B cell (primary cell): ENCODE measurements at regions not wholly inside any gene's neighbourhood (a gene's known extent, or its start where the extent isn't known, plus 50 kb on each side); places are given as distances from the start of the nearest gene placed in this dataset.

Experiments
- ATAC-seq: fragments of 200-7000 bp; cut with Tn5 transposase; one replicate; pipeline ENCODE4 v1.10.0; 2021; ENCODE audit warnings: low read depth, mild to moderate bottlenecking, moderate number of reproducible peaks, moderate library complexity
- CTCF ChIA-PET: fragments of 350-600 bp; sonication (Branson Sonifier 250); formaldehyde crosslinking; loops from one replicate; lab custom pipeline; 2021; ENCODE audit warnings: antibody characterized with exemption, inconsistent platforms; lab: Charles Lee
- POLR2A ChIA-PET: fragments of 350-600 bp; sonication (Branson Sonifier 250); formaldehyde crosslinking; loops from one replicate; lab custom pipeline; 2021; ENCODE audit warnings: antibody characterized with exemption; lab: Charles Lee
- DNase-seq: peaks from one replicate; pipeline ENCODE4 v3.0.0; 2013
- H2AFZ ChIP-seq: 2 replicates; pipeline ENCODE4 v1.6.1; 2012; ENCODE audit warnings: mild to moderate bottlenecking, low read depth, low read length; ENCODE audit not compliant: insufficient read depth, poor library complexity, severe bottlenecking
- H3K27ac ChIP-seq, 2 donors: 1 replicate in 1 of 2; 2 replicates in 1 of 2; pipeline ENCODE4 v1.5.1; 2012 to 2013; ENCODE audit warnings: low read length in 2 of 2, mild to moderate bottlenecking in 2 of 2, moderate library complexity in 1 of 2
- H3K27me3 ChIP-seq, 4 experiments: fragments of 200-600 bp in 1 of 4; sonication (generic) in 1 of 4; replicated peaks in 1 of 4; 1 replicate in 2 of 4; 2 replicates in 2 of 4; pipeline versions ENCODE4 v1.6.1 to v1.7.0; 2013 to 2016; ENCODE audit warnings: low read length in 3 of 4, mild to moderate bottlenecking in 2 of 4, mixed read lengths in 1 of 4, moderate library complexity in 1 of 4; ENCODE audit not compliant: insufficient read depth in 4 of 4, control insufficient read depth in 3 of 4; ENCODE audit errors: control extremely low read depth in 1 of 4
- H3K36me3 ChIP-seq, 2 experiments: replicated peaks in 1 of 2; 1 replicate in 1 of 2; 2 replicates in 1 of 2; pipeline versions ENCODE4 v1.6.1 to v1.7.1; 2013; ENCODE audit warnings: low read length in 1 of 2; ENCODE audit not compliant: insufficient read depth in 2 of 2, control insufficient read depth in 1 of 2; ENCODE audit errors: control extremely low read depth in 1 of 2, extremely low read depth in 1 of 2
- H3K4me1 ChIP-seq, 2 donors: fragments of 200-600 bp in 1 of 2; sonication (generic) in 1 of 2; 1 replicate in 1 of 2; 2 replicates in 1 of 2; pipeline versions ENCODE4 v1.5.1 to v1.6.1; 2013 to 2017; ENCODE audit warnings: low read length in 2 of 2; ENCODE audit not compliant: control insufficient read depth in 2 of 2, insufficient read depth in 2 of 2
- H3K4me2 ChIP-seq: replicated peaks from 2 replicates; pipeline ENCODE3; 2012; ENCODE audit warnings: mild to moderate bottlenecking, low read depth, low read length; ENCODE audit not compliant: poor library complexity, severe bottlenecking
- H3K4me3 ChIP-seq, 5 experiments: fragments of 200-600 bp in 1 of 5; sonication (generic) in 1 of 5; 1 replicate in 3 of 5; 2 replicates in 2 of 5; pipeline versions ENCODE4 v1.5.1 to v1.7.0; 2011 to 2016; ENCODE audit warnings: low read length in 4 of 5, mild to moderate bottlenecking in 4 of 5, low read depth in 2 of 5, control low read depth in 1 of 5, moderate library complexity in 1 of 5; ENCODE audit not compliant: insufficient read depth in 1 of 5; ENCODE audit errors: control extremely low read depth in 1 of 5, extremely low read depth in 1 of 5
- H3K79me2 ChIP-seq: fragments of 200-600 bp; sonication (generic); one replicate; pipeline ENCODE4 v1.6.0; 2016; ENCODE audit warnings: low read length; ENCODE audit not compliant: control insufficient read depth, insufficient read depth
- H3K9ac ChIP-seq: fragments of 200-600 bp; sonication (generic); 2 replicates; pipeline ENCODE4 v1.6.1; 2017; ENCODE audit warnings: mild to moderate bottlenecking, low read length, moderate library complexity
- H3K9me3 ChIP-seq, 3 donors: one replicate each; pipeline versions ENCODE4 v1.6.1 to v1.7.1; 2013; ENCODE audit warnings: low read length in 2 of 3; ENCODE audit not compliant: control insufficient read depth in 2 of 3, insufficient read depth in 1 of 3; ENCODE audit errors: control extremely low read depth in 1 of 3
- H4K20me1 ChIP-seq: 2 replicates; pipeline ENCODE4 v1.6.0; 2012; ENCODE audit warnings: mild to moderate bottlenecking, low read length; ENCODE audit not compliant: insufficient read depth, control insufficient read depth, poor library complexity, severe bottlenecking
- H3K27ac Mint-ChIP-seq: one replicate; pipeline ENCODE4 v1.8.0; 2021; ENCODE audit warnings: mixed read lengths
- H3K27me3 Mint-ChIP-seq: one replicate; pipeline ENCODE4 v1.8.0; 2021; ENCODE audit warnings: mixed read lengths
- H3K4me1 Mint-ChIP-seq: one replicate; pipeline ENCODE4 v1.8.0; 2021; ENCODE audit warnings: mixed read lengths
- H3K4me3 Mint-ChIP-seq: one replicate; pipeline ENCODE4 v1.8.0; 2021; ENCODE audit warnings: mixed read lengths
- H3K9me3 Mint-ChIP-seq: one replicate; pipeline ENCODE4 v1.8.0; 2022; ENCODE audit warnings: mixed read lengths; ENCODE audit not compliant: insufficient read depth
- CTCF ChIP-seq: fragments of 200-600 bp; IDR thresholded peaks from one replicate; pipeline ENCODE4 v1.8.0; 2022; ENCODE audit warnings: antibody characterized with exemption, mild to moderate bottlenecking
- EZH2 ChIP-seq: IDR thresholded peaks from 2 replicates; pipeline ENCODE4 v1.6.1; 2012; ENCODE audit warnings: borderline replicate concordance, low read depth, mild to moderate bottlenecking, moderate library complexity, low read length; ENCODE audit not compliant: insufficient read depth, poor library complexity, severe bottlenecking
- WGBS: methylation state at CpG from one replicate; pipeline ENCODE4 v1.1.5; 2013; ENCODE audit warnings: missing lambda C conversion rate; ENCODE audit not compliant: insufficient coverage; 5-methylcytosine and 5-hydroxymethylcytosine counted together
- intact Hi-C: fragments of 100-400 bp; cut with micrococcal nuclease; formaldehyde crosslinking; loops from one replicate; pipeline ENCODE4 v1.10.0; 2022

GRCh38 chr5:125202353-125202752 is 455.9 kb upstream of the ZNF608 start:
- Histone ChIP-seq H3K27ac (no peak overlapping the region), H3K4me2 (no peak overlapping the region), H4K20me1 (no peaks in the 10 kb centered on the region), H3K4me3 (no peak overlapping the region), H3K9ac (no peak overlapping the region), H3K27me3 (no peaks in the 10 kb centered on the region), H3K79me2 (no peaks in the 10 kb centered on the region), H3K36me3 (no peaks in the 10 kb centered on the region), H3K4me1 (peaks cover 0 to 7% of the 10 kb centered on the region in 2 donors), H3K9me3 (no peaks in the 10 kb centered on the region), H2AFZ (no peak overlapping the region)
- Mint-ChIP-seq H3K27ac (no peak overlapping the region), H3K27me3 (no peaks in the 10 kb centered on the region), H3K4me1 (peaks cover 16% of the 10 kb centered on the region), H3K9me3 (no peaks in the 10 kb centered on the region), H3K4me3 (no peak overlapping the region)
- DNase-seq (no peak), ATAC-seq (no peak)
- TF ChIP-seq CTCF (no peak), EZH2 (no peak)
- POLR2A ChIA-PET = no interaction called here
- intact Hi-C loops = no loop called here
- CTCF ChIA-PET = interaction anchor here (0.6 to 2.2 kb wide), 3 partner anchors 11 to 670 kb away, joined by 3 to 6 read pairs (median 3); no protein-coding TSS in a partner anchor
- WGBS = no CpG with 5 or more reads among the region's 1 CpG

- intact Hi-C loops = no loop called here
- peaks cover 16% of the 10 kb centered on the region for H3K4me1 Mint-ChIP-seq
- no peak overlapping the region for H3K4me2 ChIP-seq
- no peak overlapping the region for H2AFZ ChIP-seq
- no peak overlapping the region for H3K9ac ChIP-seq
- H3K79me2 ChIP-seq = no peaks in the 10 kb centered on the region
- ChIA-PET POLR2A (no interaction called here), CTCF (interaction anchor here (0.6 kb wide), 1 partner anchor 671 kb away, joined by 3 read pairs; no protein-coding TSS in a partner anchor)
- H3K27me3 ChIP-seq = no peaks in the 10 kb centered on the region
- DNase-seq (no peak), ATAC-seq (no peak)
- H3K9me3 ChIP-seq = no peaks in the 10 kb centered on the region
- no peaks in the 10 kb centered on the region for H3K36me3 ChIP-seq
- H3K9me3 Mint-ChIP-seq = no peaks in the 10 kb centered on the region
- H3K4me1 ChIP-seq = peaks cover 0 to 7% of the 10 kb centered on the region in 2 donors
- TF ChIP-seq EZH2 (no peak), CTCF (no peak)
- H3K27me3 Mint-ChIP-seq = no peaks in the 10 kb centered on the region
- no peak overlapping the region for H3K27ac Mint-ChIP-seq
- 85% methylated on average over 2 of the region's 2 CpGs for WGBS
- no peak overlapping the region for H3K4me3 Mint-ChIP-seq
- H3K27ac ChIP-seq = no peak overlapping the region
- no peaks in the 10 kb centered on the region for H4K20me1 ChIP-seq
- H3K4me3 ChIP-seq = no peak overlapping the region
Observed at GRCh38 chr5:125202871-125203438, 456.5 kb upstream of the ZNF608 start.
